GM23338 (cell line): ENCODE measurements at regions not wholly inside any gene's neighbourhood (a gene's known extent, or its start where the extent isn't known, plus 50 kb on each side); places are given as distances from the start of the nearest gene placed in this dataset.

Experiments
- ATAC-seq: fragments of 200-7000 bp; cut with Tn5 transposase; 3 replicates; pipeline ENCODE4 v1.9.1; 2020
- DNase-seq: peaks from one replicate; pipeline ENCODE4 v3.0.0-alpha.2; 2015; ENCODE audit warnings: low spot score
- H2AFZ ChIP-seq: fragments of 200-600 bp; sonication (generic); 2 replicates; pipeline ENCODE4 v1.8.0; 2016; ENCODE audit warnings: antibody characterized with exemption, mild to moderate bottlenecking, moderate library complexity
- H3F3A ChIP-seq: fragments of 200-600 bp; sonication (generic); replicated peaks from 2 replicates; pipeline ENCODE4 v1.8.0; 2017; ENCODE audit warnings: antibody characterized with exemption, mixed run types, low read depth
- H3K27ac ChIP-seq: fragments of 200-600 bp; sonication (generic); 2 replicates; pipeline ENCODE4 v1.6.1; 2016; ENCODE audit warnings: low read depth
- H3K27me3 ChIP-seq: fragments of 200-600 bp; sonication (generic); 2 replicates; pipeline ENCODE4 v1.8.0; 2016; ENCODE audit warnings: mild to moderate bottlenecking, mixed run types, moderate library complexity; ENCODE audit not compliant: insufficient read depth
- H3K36me3 ChIP-seq: fragments of 200-600 bp; sonication (generic); 2 replicates; pipeline ENCODE4 v1.8.0; 2016; ENCODE audit warnings: mild to moderate bottlenecking; ENCODE audit not compliant: insufficient read depth
- H3K4me1 ChIP-seq: fragments of 200-600 bp; sonication (generic); 2 replicates; pipeline ENCODE4 v1.8.0; 2016; ENCODE audit warnings: mild to moderate bottlenecking, moderate library complexity; ENCODE audit not compliant: insufficient read depth
- H3K4me2 ChIP-seq: fragments of 200-600 bp; sonication (generic); 2 replicates; pipeline ENCODE4 v1.7.1; 2017; ENCODE audit warnings: mixed run types
- H3K4me3 ChIP-seq: fragments of 200-600 bp; sonication (generic); 2 replicates; pipeline ENCODE4 v1.6.1; 2016; ENCODE audit warnings: mixed run types
- H3K79me2 ChIP-seq: fragments of 200-600 bp; sonication (generic); replicated peaks from 2 replicates; pipeline ENCODE4 v1.8.0; 2017; ENCODE audit warnings: mild to moderate bottlenecking; ENCODE audit not compliant: insufficient read depth
- H3K9me2 ChIP-seq: fragments of 200-600 bp; sonication (generic); 2 replicates; pipeline ENCODE4 v1.8.0; 2017; ENCODE audit not compliant: insufficient read depth
- H4K20me1 ChIP-seq: fragments of 200-600 bp; sonication (generic); replicated peaks from 2 replicates; pipeline ENCODE4 v1.8.0; 2017; ENCODE audit warnings: mild to moderate bottlenecking; ENCODE audit not compliant: insufficient read depth
- H3K27ac Mint-ChIP-seq: 2 replicates; pipeline ENCODE4 v1.8.0; 2020; ENCODE audit warnings: inconsistent platforms, mild to moderate bottlenecking, moderate library complexity, mixed read lengths
- H3K27me3 Mint-ChIP-seq: 3 replicates; pipeline ENCODE4 v1.8.0; 2022; ENCODE audit warnings: low read depth, mild to moderate bottlenecking, moderate library complexity, mixed read lengths, inconsistent platforms; ENCODE audit not compliant: insufficient read depth, poor library complexity
- H3K36me3 Mint-ChIP-seq: 3 replicates; pipeline ENCODE4 v1.8.0; 2021; ENCODE audit warnings: low read depth, mild to moderate bottlenecking, inconsistent platforms, moderate library complexity, mixed read lengths
- H3K4me1 Mint-ChIP-seq: 3 replicates; pipeline ENCODE4 v1.8.0; 2020; ENCODE audit warnings: mild to moderate bottlenecking, inconsistent platforms, mixed read lengths
- H3K4me3 Mint-ChIP-seq: 3 replicates; pipeline ENCODE4 v1.8.0; 2021; ENCODE audit warnings: moderate library complexity, mild to moderate bottlenecking, inconsistent platforms, mixed read lengths
- H3K9me3 Mint-ChIP-seq: 3 replicates; pipeline ENCODE4 v1.8.0; 2020; ENCODE audit warnings: moderate library complexity, mild to moderate bottlenecking, inconsistent platforms, mixed read lengths
- ETS1 ChIP-seq: IDR thresholded peaks from 2 replicates; pipeline ENCODE4 v1.6.1; 2016; ENCODE audit warnings: antibody characterized with exemption
- EZH2 ChIP-seq: fragments of 200-600 bp; sonication (generic); IDR thresholded peaks from one replicate; pipeline ENCODE4 v1.8.0; 2017; ENCODE audit warnings: antibody characterized with exemption, mild to moderate bottlenecking, low read depth; ENCODE audit not compliant: unreplicated experiment
- NANOG ChIP-seq: IDR thresholded peaks from 2 replicates; pipeline ENCODE4 v1.6.1; 2016; ENCODE audit warnings: antibody characterized with exemption, borderline replicate concordance
- ZNF331 ChIP-seq: fragments of 250-450 bp; sonication (Bioruptor Pico); IDR thresholded peaks from 2 replicates; pipeline ENCODE4 v1.5.0; 2020; ENCODE audit warnings: low read depth, mild to moderate bottlenecking, moderate library complexity
- ZNF462 ChIP-seq: fragments of 250-450 bp; sonication (Bioruptor Pico); IDR thresholded peaks from 2 replicates; pipeline ENCODE4 v1.5.0; 2020; ENCODE audit warnings: mild to moderate bottlenecking, moderate library complexity
- TF ChIP-seq, protein P1 (sequence below): IDR thresholded peaks from one replicate; pipeline ENCODE4 v1.6.1; 2018; ENCODE audit warnings: antibody characterized with exemption; ENCODE audit not compliant: unreplicated experiment

DNA sequence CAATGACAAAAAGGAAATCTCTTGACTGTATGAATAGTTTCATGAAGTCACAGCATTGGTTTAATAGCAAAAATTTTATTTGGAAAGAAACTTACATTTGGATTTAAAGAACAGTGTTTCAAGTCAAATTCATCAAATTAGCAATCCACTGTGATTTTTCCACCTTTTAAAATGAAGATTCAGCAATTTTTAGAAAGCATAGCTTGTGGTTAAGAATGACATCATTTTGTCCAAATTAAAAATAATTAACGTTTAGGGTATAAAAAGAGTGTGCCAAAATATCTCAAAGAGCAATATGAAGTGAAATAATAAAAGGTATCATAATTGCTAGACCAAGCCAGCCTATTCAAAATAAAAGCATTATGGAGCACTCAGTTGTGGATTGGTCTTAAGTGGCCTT is 114.6 kb downstream of the PAX1 start:
- H3K27ac ChIP-seq, result no peak overlapping the region
- Mint-ChIP-seq H3K4me1 (peaks cover 3% of the 10 kb centered on the region; the same call in 2 of the 3 replicates), H3K9me3 (no peaks in the 10 kb centered on the region), H3K36me3 (no peaks in the 10 kb centered on the region), H3K4me3 (no peak overlapping the region), H3K27me3 (no peaks in the 10 kb centered on the region), H3K27ac (no peak overlapping the region)
- H3F3A ChIP-seq, result no peaks in the 10 kb centered on the region
- DNase-seq (no peak), ATAC-seq (no peak)
- H3K4me1 ChIP-seq, result no peaks in the 10 kb centered on the region
- TF ChIP-seq EZH2 (no peak), ZNF331 (CRISPR knock-in tag) (no peak), NANOG (no peak), ZNF462 (no peak), ETS1 (no peak)
- TF ChIP-seq, protein P1, sequence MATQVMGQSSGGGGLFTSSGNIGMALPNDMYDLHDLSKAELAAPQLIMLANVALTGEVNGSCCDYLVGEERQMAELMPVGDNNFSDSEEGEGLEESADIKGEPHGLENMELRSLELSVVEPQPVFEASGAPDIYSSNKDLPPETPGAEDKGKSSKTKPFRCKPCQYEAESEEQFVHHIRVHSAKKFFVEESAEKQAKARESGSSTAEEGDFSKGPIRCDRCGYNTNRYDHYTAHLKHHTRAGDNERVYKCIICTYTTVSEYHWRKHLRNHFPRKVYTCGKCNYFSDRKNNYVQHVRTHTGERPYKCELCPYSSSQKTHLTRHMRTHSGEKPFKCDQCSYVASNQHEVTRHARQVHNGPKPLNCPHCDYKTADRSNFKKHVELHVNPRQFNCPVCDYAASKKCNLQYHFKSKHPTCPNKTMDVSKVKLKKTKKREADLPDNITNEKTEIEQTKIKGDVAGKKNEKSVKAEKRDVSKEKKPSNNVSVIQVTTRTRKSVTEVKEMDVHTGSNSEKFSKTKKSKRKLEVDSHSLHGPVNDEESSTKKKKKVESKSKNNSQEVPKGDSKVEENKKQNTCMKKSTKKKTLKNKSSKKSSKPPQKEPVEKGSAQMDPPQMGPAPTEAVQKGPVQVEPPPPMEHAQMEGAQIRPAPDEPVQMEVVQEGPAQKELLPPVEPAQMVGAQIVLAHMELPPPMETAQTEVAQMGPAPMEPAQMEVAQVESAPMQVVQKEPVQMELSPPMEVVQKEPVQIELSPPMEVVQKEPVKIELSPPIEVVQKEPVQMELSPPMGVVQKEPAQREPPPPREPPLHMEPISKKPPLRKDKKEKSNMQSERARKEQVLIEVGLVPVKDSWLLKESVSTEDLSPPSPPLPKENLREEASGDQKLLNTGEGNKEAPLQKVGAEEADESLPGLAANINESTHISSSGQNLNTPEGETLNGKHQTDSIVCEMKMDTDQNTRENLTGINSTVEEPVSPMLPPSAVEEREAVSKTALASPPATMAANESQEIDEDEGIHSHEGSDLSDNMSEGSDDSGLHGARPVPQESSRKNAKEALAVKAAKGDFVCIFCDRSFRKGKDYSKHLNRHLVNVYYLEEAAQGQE, result no peak
- no peaks in the 10 kb centered on the region for H3K27me3 ChIP-seq
- no peak overlapping the region for H3K4me3 ChIP-seq
- H3K9me2 ChIP-seq, result no peaks in the 10 kb centered on the region
- no peaks in the 10 kb centered on the region for H3K36me3 ChIP-seq
- no peak overlapping the region for H3K4me2 ChIP-seq
- no peaks in the 10 kb centered on the region for H4K20me1 ChIP-seq
- H3K79me2 ChIP-seq, result no peaks in the 10 kb centered on the region
- no peak overlapping the region for H2AFZ ChIP-seq
